Keratinocyte (primary cell): ENCODE measurements at regions not wholly inside any gene's neighbourhood (a gene's known extent, or its start where the extent isn't known, plus 50 kb on each side); places are given as distances from the start of the nearest gene placed in this dataset.

Experiments used
- DNase-seq: peaks from one replicate; pipeline ENCODE4 v3.0.0-alpha.2; 2011; ENCODE audit warnings: low read depth, missing footprints, low spot score
- FAIRE-seq: peaks from 2 replicates; lab custom pipeline; 2011; peaks lifted over from hg19 to GRCh38; lab: Jason Lieb, UNC
- H2AFZ ChIP-seq: 2 replicates; pipeline ENCODE4 v1.6.0; 2012; ENCODE audit warnings: low read length, control low read depth, inconsistent platforms; ENCODE audit not compliant: control insufficient read depth
- H3K27ac ChIP-seq: 2 replicates; pipeline ENCODE4 v1.5.1; 2011; ENCODE audit warnings: low read length; ENCODE audit not compliant: control insufficient read depth, insufficient read depth
- H3K27me3 ChIP-seq: 3 replicates; pipeline ENCODE4 v1.6.0; 2011; ENCODE audit warnings: low read length; ENCODE audit not compliant: control insufficient read depth, insufficient read depth; ENCODE audit errors: extremely low read depth
- H3K36me3 ChIP-seq, 2 experiments: 2 replicates in 1 of 2; 3 replicates in 1 of 2; pipeline ENCODE4 v1.5.1; 2011; ENCODE audit warnings: low read length in 2 of 2, mild to moderate bottlenecking in 1 of 2; ENCODE audit not compliant: control insufficient read depth in 2 of 2, insufficient read depth in 2 of 2; ENCODE audit errors: extremely low read depth in 1 of 2
- H3K4me1 ChIP-seq: 3 replicates; pipeline ENCODE4 v1.5.1; 2011; ENCODE audit warnings: low read length; ENCODE audit not compliant: control insufficient read depth, insufficient read depth; ENCODE audit errors: extremely low read depth
- H3K4me2 ChIP-seq: 3 replicates; pipeline ENCODE4 v1.6.0; 2011; ENCODE audit warnings: low read depth, low read length; ENCODE audit not compliant: control insufficient read depth, insufficient read depth; ENCODE audit errors: extremely low read depth
- H3K4me3 ChIP-seq, 3 experiments: fragments of 200-600 bp in 1 of 3; sonication (generic) in 1 of 3; 2 replicates in 2 of 3; 3 replicates in 1 of 3; pipeline ENCODE4 v1.5.1; 2011 to 2016; ENCODE audit warnings: low read length in 3 of 3, mild to moderate bottlenecking in 3 of 3, control low read depth in 2 of 3, inconsistent platforms in 1 of 3, low read depth in 1 of 3, mixed read lengths in 1 of 3, mixed run types in 1 of 3, moderate library complexity in 1 of 3; ENCODE audit not compliant: control insufficient read depth in 2 of 3, insufficient read depth in 2 of 3; ENCODE audit errors: extremely low read depth in 1 of 3
- H3K79me2 ChIP-seq: 2 replicates; pipeline ENCODE4 v1.6.0; 2012; ENCODE audit warnings: low read length; ENCODE audit not compliant: control insufficient read depth, insufficient read depth
- H3K9ac ChIP-seq: 3 replicates; pipeline ENCODE4 v1.6.0; 2011; ENCODE audit warnings: low read length; ENCODE audit not compliant: control insufficient read depth, insufficient read depth; ENCODE audit errors: extremely low read depth
- H3K9me1 ChIP-seq: 3 replicates; pipeline ENCODE4 v1.6.0; 2011; ENCODE audit warnings: low read length; ENCODE audit not compliant: control insufficient read depth, insufficient read depth; ENCODE audit errors: extremely low read depth
- H3K9me3 ChIP-seq: 2 replicates; pipeline ENCODE4 v1.5.1; 2012; ENCODE audit warnings: low read depth, low read length; ENCODE audit not compliant: control insufficient read depth
- H4K20me1 ChIP-seq: 3 replicates; pipeline ENCODE4 v1.6.0; 2011; ENCODE audit warnings: low read length; ENCODE audit not compliant: control insufficient read depth, insufficient read depth; ENCODE audit errors: extremely low read depth
- CTCF ChIP-seq, 3 experiments: IDR thresholded peaks in 1 of 3; conservative IDR thresholded peaks in 1 of 3; optimal IDR thresholded peaks in 1 of 3; 2 replicates in 2 of 3; 3 replicates in 1 of 3; pipeline versions ENCODE3 to v1.5.1; 2011; ENCODE audit warnings: low read length in 3 of 3, mild to moderate bottlenecking in 3 of 3, moderate library complexity in 2 of 3, control low read depth in 1 of 3, inconsistent platforms in 1 of 3; ENCODE audit not compliant: insufficient read depth in 2 of 3; ENCODE audit errors: extremely low read depth in 1 of 3
- EZH2 ChIP-seq: IDR thresholded peaks from one replicate; pipeline ENCODE4 v1.6.1; 2012; ENCODE audit warnings: inconsistent platforms, mild to moderate bottlenecking, low read length, moderate library complexity
- dilution Hi-C: fragments of 300-500 bp; cut with MboI; formaldehyde crosslinking; loops from one replicate; pipeline ENCODE4 v1.7.0; 2020; ENCODE audit warnings: low sequenced_read_pairs; ENCODE audit not compliant: extremely low pct_ligation_motif_present

GRCh38 chr2:133710613-133711012 is 142.3 kb upstream of the NCKAP5 start:
- Histone ChIP-seq H3K4me3 (no peak overlapping the region), H3K4me2 (no peak overlapping the region), H3K27ac (no peak overlapping the region), H2AFZ (no peak overlapping the region), H4K20me1 (no peaks in the 10 kb centered on the region), H3K4me1 (no peaks in the 10 kb centered on the region), H3K79me2 (no peaks in the 10 kb centered on the region), H3K36me3 (no peaks in the 10 kb centered on the region), H3K9me1 (no peaks in the 10 kb centered on the region), H3K27me3 (no peaks in the 10 kb centered on the region), H3K9ac (no peak overlapping the region), H3K9me3 (peaks cover 3% of the 10 kb centered on the region)
- dilution Hi-C loops = no loop called here
- TF ChIP-seq CTCF (optimal IDR thresholded peaks at IDR 0.05 in 1 of 3, IDR thresholded peaks at IDR 0.05 in 1 of 3, conservative IDR thresholded peaks at IDR 0.05 in 1 of 3; ENCODE audit: extremely low read depth in 1 of 3, insufficient read depth in 2 of 3, low read length in 3 of 3) (no peak), EZH2 (no peak)
- FAIRE-seq (no peak), DNase-seq (no peak)

DNA sequence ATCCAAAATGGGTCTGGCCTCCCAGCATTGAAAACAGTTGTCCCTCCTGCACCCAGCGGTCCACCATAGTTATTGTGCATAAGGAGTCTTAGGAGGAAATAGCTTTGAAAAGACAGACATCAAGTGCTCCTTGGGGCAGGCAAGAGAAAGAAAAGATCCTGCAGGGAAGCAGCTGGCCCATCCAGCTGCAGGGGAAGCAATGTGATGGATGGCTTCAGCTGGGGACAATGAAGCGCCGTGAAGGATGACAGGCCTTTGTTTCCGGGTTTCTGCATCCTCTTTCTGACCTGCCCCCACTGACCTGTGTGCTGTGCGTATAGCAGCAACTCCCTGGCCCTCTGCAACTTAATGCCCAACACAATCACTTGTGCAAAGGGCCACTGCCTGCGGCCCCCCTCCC is 142.9 kb upstream of the NCKAP5 start:
- no peaks in the 10 kb centered on the region for H3K79me2 ChIP-seq
- no peak overlapping the region for H3K4me3 ChIP-seq
- H3K4me2 ChIP-seq = no peak overlapping the region
- no peaks in the 10 kb centered on the region for H3K9me1 ChIP-seq
- H3K9ac ChIP-seq = no peak overlapping the region
- TF ChIP-seq CTCF (optimal IDR thresholded peaks at IDR 0.05 in 1 of 3, IDR thresholded peaks at IDR 0.05 in 1 of 3, conservative IDR thresholded peaks at IDR 0.05 in 1 of 3; ENCODE audit: extremely low read depth in 1 of 3, insufficient read depth in 2 of 3, low read length in 3 of 3) = no peak
- no peak for TF ChIP-seq EZH2
- H3K9me3 ChIP-seq = peaks cover 3% of the 10 kb centered on the region
- no peaks in the 10 kb centered on the region for H3K27me3 ChIP-seq
- H2AFZ ChIP-seq = no peak overlapping the region
- FAIRE-seq (no peak), DNase-seq (no peak)
- no peak overlapping the region for H3K27ac ChIP-seq
- no peaks in the 10 kb centered on the region for H3K36me3 ChIP-seq
- H3K4me1 ChIP-seq = no peaks in the 10 kb centered on the region
- H4K20me1 ChIP-seq = no peaks in the 10 kb centered on the region
- dilution Hi-C loops = no loop called here
